Islet precursor cell (in vitro differentiated cells): ENCODE measurements at regions not wholly inside any gene's neighbourhood (a gene's known extent, or its start where the extent isn't known, plus 50 kb on each side); places are given as distances from the start of the nearest gene placed in this dataset.
"Not testable (repeated sequence)": the region's sequence is repeated elsewhere in the genome, so short reads cannot be mapped to it uniquely, and the experiment has no call there.

Source experiments
- DNase-seq: peaks from one replicate; pipeline ENCODE4 v3.0.0-alpha.2; 2018

GRCh38 chr4:188975271-188975670, 836.0 kb downstream of the TRIML1 start:
- DNase-seq: no peak

- peak; percentile 62 for DNase-seq
Observed at GRCh38 chr4:188976644-188977115, 837.4 kb downstream of the TRIML1 start.

GRCh38 chr4:188977232-188977631, 838.0 kb downstream of the TRIML1 start:
- not testable (repeated sequence) for DNase-seq

GRCh38 chr4:188984518-188984917, 845.3 kb downstream of the TRIML1 start:
- DNase-seq: no peak

GRCh38 chr4:188986271-188986689, 847.0 kb downstream of the TRIML1 start:
- DNase-seq: no peak

GRCh38 chr4:188987011-188987410, 847.8 kb downstream of the TRIML1 start:
- no peak for DNase-seq

GRCh38 chr4:188988131-188988530, 848.9 kb downstream of the TRIML1 start:
- DNase-seq: no peak

GRCh38 chr4:188989371-188989770, 850.1 kb downstream of the TRIML1 start:
- DNase-seq: no peak

GRCh38 chr4:188992706-188993105, 853.5 kb downstream of the TRIML1 start:
- DNase-seq: no peak

- no peak for DNase-seq
Observed at GRCh38 chr4:188993871-188994270, 854.6 kb downstream of the TRIML1 start.

- DNase-seq: no peak
Observed at GRCh38 chr4:189001283-189001970, 862.2 kb downstream of the TRIML1 start.

- no peak for DNase-seq
Observed at GRCh38 chr4:189001971-189002450, 862.8 kb downstream of the TRIML1 start.

- no peak for DNase-seq
Observed at GRCh38 chr4:189002475-189002874, 863.2 kb downstream of the TRIML1 start.

GRCh38 chr4:189010452-189011217, 871.4 kb downstream of the TRIML1 start:
- DNase-seq: not testable (repeated sequence)

GRCh38 chr4:189021831-189022230, 882.6 kb downstream of the TRIML1 start:
- peak; percentile 84 for DNase-seq

GRCh38 chr4:189022440-189023035, 883.3 kb downstream of the TRIML1 start:
- peak; percentile 84 for DNase-seq

- DNase-seq: no peak
Observed at GRCh38 chr4:189029976-189030504, 890.8 kb downstream of the TRIML1 start.

GRCh38 chr4:189032606-189033338, 893.5 kb downstream of the TRIML1 start:
- no peak for DNase-seq

- no peak for DNase-seq
Observed at GRCh38 chr4:189033801-189034347, 894.6 kb downstream of the TRIML1 start.

GRCh38 chr4:189035091-189035490, 895.9 kb downstream of the TRIML1 start:
- no peak for DNase-seq

- peak; percentile 55 for DNase-seq
Observed at GRCh38 chr4:189035654-189036053, 896.4 kb downstream of the TRIML1 start.

GRCh38 chr4:189036906-189037305, 897.7 kb downstream of the TRIML1 start:
- DNase-seq: no peak
